ENCODE measurements at regions not wholly inside any gene's neighbourhood (a gene's known extent, or its start where the extent isn't known, plus 50 kb on each side); places are given as distances from the start of the nearest gene placed in this dataset.
"Not testable (repeated sequence)": the region's sequence is repeated elsewhere in the genome, so short reads cannot be mapped to it uniquely, and the experiment has no call there.

- not testable (repeated sequence) for TF ChIP-seq POLR2AphosphoS5 (IDR thresholded peaks at IDR 0.05; ENCODE audit: low read depth); EZH2phosphoT487 (IDR thresholded peaks at IDR 0.05; ENCODE audit: unreplicated experiment); ZNF114 (CRISPR knock-in tag; IDR thresholded peaks at IDR 0.05); EZH2 (IDR thresholded peaks at IDR 0.05; ENCODE audit: low read depth, unreplicated experiment); JUNB (IDR thresholded peaks at IDR 0.05; ENCODE audit: unreplicated experiment)
- TF ChIP-seq, protein P1, sequence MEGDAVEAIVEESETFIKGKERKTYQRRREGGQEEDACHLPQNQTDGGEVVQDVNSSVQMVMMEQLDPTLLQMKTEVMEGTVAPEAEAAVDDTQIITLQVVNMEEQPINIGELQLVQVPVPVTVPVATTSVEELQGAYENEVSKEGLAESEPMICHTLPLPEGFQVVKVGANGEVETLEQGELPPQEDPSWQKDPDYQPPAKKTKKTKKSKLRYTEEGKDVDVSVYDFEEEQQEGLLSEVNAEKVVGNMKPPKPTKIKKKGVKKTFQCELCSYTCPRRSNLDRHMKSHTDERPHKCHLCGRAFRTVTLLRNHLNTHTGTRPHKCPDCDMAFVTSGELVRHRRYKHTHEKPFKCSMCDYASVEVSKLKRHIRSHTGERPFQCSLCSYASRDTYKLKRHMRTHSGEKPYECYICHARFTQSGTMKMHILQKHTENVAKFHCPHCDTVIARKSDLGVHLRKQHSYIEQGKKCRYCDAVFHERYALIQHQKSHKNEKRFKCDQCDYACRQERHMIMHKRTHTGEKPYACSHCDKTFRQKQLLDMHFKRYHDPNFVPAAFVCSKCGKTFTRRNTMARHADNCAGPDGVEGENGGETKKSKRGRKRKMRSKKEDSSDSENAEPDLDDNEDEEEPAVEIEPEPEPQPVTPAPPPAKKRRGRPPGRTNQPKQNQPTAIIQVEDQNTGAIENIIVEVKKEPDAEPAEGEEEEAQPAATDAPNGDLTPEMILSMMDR (conservative IDR thresholded peaks at IDR 0.05; ENCODE audit: low read depth in 2 of 2) = not testable (repeated sequence)
- TF ChIP-seq, protein P2, sequence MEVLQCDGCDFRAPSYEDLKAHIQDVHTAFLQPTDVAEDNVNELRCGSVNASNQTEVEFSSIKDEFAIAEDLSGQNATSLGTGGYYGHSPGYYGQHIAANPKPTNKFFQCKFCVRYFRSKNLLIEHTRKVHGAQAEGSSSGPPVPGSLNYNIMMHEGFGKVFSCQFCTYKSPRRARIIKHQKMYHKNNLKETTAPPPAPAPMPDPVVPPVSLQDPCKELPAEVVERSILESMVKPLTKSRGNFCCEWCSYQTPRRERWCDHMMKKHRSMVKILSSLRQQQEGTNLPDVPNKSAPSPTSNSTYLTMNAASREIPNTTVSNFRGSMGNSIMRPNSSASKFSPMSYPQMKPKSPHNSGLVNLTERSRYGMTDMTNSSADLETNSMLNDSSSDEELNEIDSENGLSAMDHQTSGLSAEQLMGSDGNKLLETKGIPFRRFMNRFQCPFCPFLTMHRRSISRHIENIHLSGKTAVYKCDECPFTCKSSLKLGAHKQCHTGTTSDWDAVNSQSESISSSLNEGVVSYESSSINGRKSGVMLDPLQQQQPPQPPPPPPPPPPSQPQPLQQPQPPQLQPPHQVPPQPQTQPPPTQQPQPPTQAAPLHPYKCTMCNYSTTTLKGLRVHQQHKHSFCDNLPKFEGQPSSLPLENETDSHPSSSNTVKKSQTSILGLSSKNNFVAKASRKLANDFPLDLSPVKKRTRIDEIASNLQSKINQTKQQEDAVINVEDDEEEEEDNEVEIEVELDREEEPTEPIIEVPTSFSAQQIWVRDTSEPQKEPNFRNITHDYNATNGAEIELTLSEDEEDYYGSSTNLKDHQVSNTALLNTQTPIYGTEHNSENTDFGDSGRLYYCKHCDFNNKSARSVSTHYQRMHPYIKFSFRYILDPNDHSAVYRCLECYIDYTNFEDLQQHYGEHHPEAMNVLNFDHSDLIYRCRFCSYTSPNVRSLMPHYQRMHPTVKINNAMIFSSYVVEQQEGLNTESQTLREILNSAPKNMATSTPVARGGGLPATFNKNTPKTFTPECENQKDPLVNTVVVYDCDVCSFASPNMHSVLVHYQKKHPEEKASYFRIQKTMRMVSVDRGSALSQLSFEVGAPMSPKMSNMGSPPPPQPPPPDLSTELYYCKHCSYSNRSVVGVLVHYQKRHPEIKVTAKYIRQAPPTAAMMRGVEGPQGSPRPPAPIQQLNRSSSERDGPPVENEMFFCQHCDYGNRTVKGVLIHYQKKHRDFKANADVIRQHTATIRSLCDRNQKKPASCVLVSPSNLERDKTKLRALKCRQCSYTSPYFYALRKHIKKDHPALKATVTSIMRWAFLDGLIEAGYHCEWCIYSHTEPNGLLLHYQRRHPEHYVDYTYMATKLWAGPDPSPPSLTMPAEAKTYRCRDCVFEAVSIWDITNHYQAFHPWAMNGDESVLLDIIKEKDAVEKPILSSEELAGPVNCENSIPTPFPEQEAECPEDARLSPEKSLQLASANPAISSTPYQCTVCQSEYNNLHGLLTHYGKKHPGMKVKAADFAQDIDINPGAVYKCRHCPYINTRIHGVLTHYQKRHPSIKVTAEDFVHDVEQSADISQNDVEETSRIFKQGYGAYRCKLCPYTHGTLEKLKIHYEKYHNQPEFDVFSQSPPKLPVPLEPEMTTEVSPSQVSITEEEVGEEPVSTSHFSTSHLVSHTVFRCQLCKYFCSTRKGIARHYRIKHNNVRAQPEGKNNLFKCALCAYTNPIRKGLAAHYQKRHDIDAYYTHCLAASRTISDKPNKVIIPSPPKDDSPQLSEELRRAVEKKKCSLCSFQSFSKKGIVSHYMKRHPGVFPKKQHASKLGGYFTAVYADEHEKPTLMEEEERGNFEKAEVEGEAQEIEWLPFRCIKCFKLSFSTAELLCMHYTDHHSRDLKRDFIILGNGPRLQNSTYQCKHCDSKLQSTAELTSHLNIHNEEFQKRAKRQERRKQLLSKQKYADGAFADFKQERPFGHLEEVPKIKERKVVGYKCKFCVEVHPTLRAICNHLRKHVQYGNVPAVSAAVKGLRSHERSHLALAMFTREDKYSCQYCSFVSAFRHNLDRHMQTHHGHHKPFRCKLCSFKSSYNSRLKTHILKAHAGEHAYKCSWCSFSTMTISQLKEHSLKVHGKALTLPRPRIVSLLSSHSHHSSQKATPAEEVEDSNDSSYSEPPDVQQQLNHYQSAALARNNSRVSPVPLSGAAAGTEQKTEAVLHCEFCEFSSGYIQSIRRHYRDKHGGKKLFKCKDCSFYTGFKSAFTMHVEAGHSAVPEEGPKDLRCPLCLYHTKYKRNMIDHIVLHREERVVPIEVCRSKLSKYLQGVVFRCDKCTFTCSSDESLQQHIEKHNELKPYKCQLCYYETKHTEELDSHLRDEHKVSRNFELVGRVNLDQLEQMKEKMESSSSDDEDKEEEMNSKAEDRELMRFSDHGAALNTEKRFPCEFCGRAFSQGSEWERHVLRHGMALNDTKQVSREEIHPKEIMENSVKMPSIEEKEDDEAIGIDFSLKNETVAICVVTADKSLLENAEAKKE (CRISPR knock-in tag; IDR thresholded peaks at IDR 0.05) = not testable (repeated sequence)
- TF ChIP-seq, protein P3, sequence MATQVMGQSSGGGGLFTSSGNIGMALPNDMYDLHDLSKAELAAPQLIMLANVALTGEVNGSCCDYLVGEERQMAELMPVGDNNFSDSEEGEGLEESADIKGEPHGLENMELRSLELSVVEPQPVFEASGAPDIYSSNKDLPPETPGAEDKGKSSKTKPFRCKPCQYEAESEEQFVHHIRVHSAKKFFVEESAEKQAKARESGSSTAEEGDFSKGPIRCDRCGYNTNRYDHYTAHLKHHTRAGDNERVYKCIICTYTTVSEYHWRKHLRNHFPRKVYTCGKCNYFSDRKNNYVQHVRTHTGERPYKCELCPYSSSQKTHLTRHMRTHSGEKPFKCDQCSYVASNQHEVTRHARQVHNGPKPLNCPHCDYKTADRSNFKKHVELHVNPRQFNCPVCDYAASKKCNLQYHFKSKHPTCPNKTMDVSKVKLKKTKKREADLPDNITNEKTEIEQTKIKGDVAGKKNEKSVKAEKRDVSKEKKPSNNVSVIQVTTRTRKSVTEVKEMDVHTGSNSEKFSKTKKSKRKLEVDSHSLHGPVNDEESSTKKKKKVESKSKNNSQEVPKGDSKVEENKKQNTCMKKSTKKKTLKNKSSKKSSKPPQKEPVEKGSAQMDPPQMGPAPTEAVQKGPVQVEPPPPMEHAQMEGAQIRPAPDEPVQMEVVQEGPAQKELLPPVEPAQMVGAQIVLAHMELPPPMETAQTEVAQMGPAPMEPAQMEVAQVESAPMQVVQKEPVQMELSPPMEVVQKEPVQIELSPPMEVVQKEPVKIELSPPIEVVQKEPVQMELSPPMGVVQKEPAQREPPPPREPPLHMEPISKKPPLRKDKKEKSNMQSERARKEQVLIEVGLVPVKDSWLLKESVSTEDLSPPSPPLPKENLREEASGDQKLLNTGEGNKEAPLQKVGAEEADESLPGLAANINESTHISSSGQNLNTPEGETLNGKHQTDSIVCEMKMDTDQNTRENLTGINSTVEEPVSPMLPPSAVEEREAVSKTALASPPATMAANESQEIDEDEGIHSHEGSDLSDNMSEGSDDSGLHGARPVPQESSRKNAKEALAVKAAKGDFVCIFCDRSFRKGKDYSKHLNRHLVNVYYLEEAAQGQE (IDR thresholded peaks at IDR 0.05; ENCODE audit: unreplicated experiment) = not testable (repeated sequence)
Measured at GRCh38 chr5:17864903-17865302, 230.6 kb downstream of the TAF11L14 start.
